Fibroblast of villous mesenchyme (primary cell): ENCODE measurements at regions not wholly inside any gene's neighbourhood (a gene's known extent, or its start where the extent isn't known, plus 50 kb on each side); places are given as distances from the start of the nearest gene placed in this dataset.
"Not testable (repeated sequence)": the region's sequence is repeated elsewhere in the genome, so short reads cannot be mapped to it uniquely, and the experiment has no call there.

Experiments
- DNase-seq: peaks from one replicate; pipeline ENCODE4 v3.0.0-alpha.2; 2010; ENCODE audit warnings: low read depth
- H3K4me3 ChIP-seq: 2 replicates; pipeline ENCODE4 v1.5.1; 2011; ENCODE audit warnings: low read depth, mild to moderate bottlenecking, low read length
- CTCF ChIP-seq: IDR thresholded peaks from 2 replicates; pipeline ENCODE4 v1.5.1; 2012; ENCODE audit warnings: low read depth, mild to moderate bottlenecking, low read length; ENCODE audit not compliant: insufficient read depth

- no peak for DNase-seq
- no peak overlapping the region for H3K4me3 ChIP-seq
- TF ChIP-seq CTCF: no peak
Observed at GRCh38 chr1:80305466-80305865, 1298.9 kb upstream of the ADGRL4 start.

- H3K4me3 ChIP-seq: no peak overlapping the region
- DNase-seq: no peak
- no peak for TF ChIP-seq CTCF
Observed at GRCh38 chr1:80293818-80294217, 1287.3 kb upstream of the ADGRL4 start.

GRCh38 chr1:80288750-80289149 lies 1282.2 kb upstream of the ADGRL4 start:
- DNase-seq, H3K4me3 ChIP-seq: not testable (repeated sequence)

- TF ChIP-seq CTCF: no peak
- no peak overlapping the region for H3K4me3 ChIP-seq
- no peak for DNase-seq
Observed at GRCh38 chr1:80282536-80282935, 1276.0 kb upstream of the ADGRL4 start.

GRCh38 chr1:80278936-80279335 lies 1272.4 kb upstream of the ADGRL4 start:
- DNase-seq: no peak

GRCh38 chr1:80274256-80274655 lies 1267.7 kb upstream of the ADGRL4 start:
- no peak for TF ChIP-seq CTCF
- DNase-seq: no peak
- H3K4me3 ChIP-seq: no peak overlapping the region

More at GRCh38 chr1:80278936-80279335, 1272.4 kb upstream of the ADGRL4 start:
- TF ChIP-seq CTCF: no peak
- no peak overlapping the region for H3K4me3 ChIP-seq

GRCh38 chr1:80272495-80272894 lies 1266.0 kb upstream of the ADGRL4 start:
- H3K4me3 ChIP-seq: no peak overlapping the region
- no peak for TF ChIP-seq CTCF
- no peak for DNase-seq

- TF ChIP-seq CTCF: no peak
- H3K4me3 ChIP-seq: no peak overlapping the region
- DNase-seq: no peak
Observed at GRCh38 chr1:80258659-80259058, 1252.1 kb upstream of the ADGRL4 start.
